A549 (cell line): ENCODE measurements at regions not wholly inside any gene's neighbourhood (a gene's known extent, or its start where the extent isn't known, plus 50 kb on each side); places are given as distances from the start of the nearest gene placed in this dataset.

Experiments
- ATAC-seq, 2 experiments: fragments of 200-7000 bp in 1 of 2; fragments of >200 bp in 1 of 2; cut with Nextera tagmentation in 1 of 2; cut with Tn5 transposase in 1 of 2; 3 replicates each; pipeline versions ENCODE4 v1.8.0 to v1.9.1; 2018 to 2020; ENCODE audit warnings: mild to moderate bottlenecking in 1 of 2, moderate library complexity in 1 of 2
- CTCF ChIA-PET: fragments of 300-600 bp; sonication (Branson Sonifier 250); formaldehyde crosslinking; extraction: SDS; loops from one replicate; lab custom pipeline; 2021; ENCODE audit warnings: antibody characterized with exemption, inconsistent platforms; lab: Yijun Ruan, JAX
- POLR2A ChIA-PET: fragments of 350-600 bp; formaldehyde crosslinking; extraction: SDS; loops from one replicate; lab custom pipeline; 2021; ENCODE audit warnings: antibody characterized with exemption, inconsistent platforms; lab: Yijun Ruan, JAX
- DNase-seq, 2 experiments: peaks; one replicate each; pipeline versions ENCODE4 v3.0.0 to v3.0.0-alpha.2; 2011 to 2016; ENCODE audit warnings: low read depth in 1 of 2, low spot score in 1 of 2
- FAIRE-seq: peaks from 2 replicates; lab custom pipeline; 2011; peaks lifted over from hg19 to GRCh38; lab: Jason Lieb, UNC
- H3K27ac ChIP-seq, 2 experiments: fragments of >200 bp; sonication (Bioruptor Twin); formaldehyde crosslinking; 3 replicates each; pipeline ENCODE4 v1.5.1; 2016 to 2017
- H3K4me1 ChIP-seq: fragments of >200 bp; sonication (Bioruptor Twin); formaldehyde crosslinking; 3 replicates; pipeline ENCODE4 v1.6.1; 2016
- H3K4me2 ChIP-seq: fragments of >200 bp; sonication (Bioruptor Twin); formaldehyde crosslinking; 3 replicates; pipeline ENCODE4 v1.6.1; 2016
- H3K4me3 ChIP-seq: fragments of >200 bp; sonication (Bioruptor Twin); formaldehyde crosslinking; 3 replicates; pipeline ENCODE4 v1.5.1; 2016
- H3K9me3 ChIP-seq: fragments of >200 bp; sonication (Bioruptor Twin); formaldehyde crosslinking; 3 replicates; pipeline ENCODE4 v1.6.1; 2016
- CBX2 ChIP-seq: fragments of 200-600 bp; sonication (generic); IDR thresholded peaks from 2 replicates; pipeline ENCODE4 v1.6.1; 2016; ENCODE audit warnings: low read depth, mild to moderate bottlenecking, borderline replicate concordance
- CEBPB ChIP-seq, 2 experiments: fragments of >200 bp in 1 of 2; sonication (Bioruptor Twin) in 1 of 2; formaldehyde crosslinking in 1 of 2; IDR thresholded peaks; 2 replicates each; pipeline ENCODE4 v1.6.1; 2012 to 2016
- EHMT2 ChIP-seq: fragments of 200-600 bp; sonication (generic); IDR thresholded peaks from 2 replicates; pipeline ENCODE4 v1.6.1; 2016; ENCODE audit warnings: antibody characterized with exemption, low read depth, mild to moderate bottlenecking, moderate library complexity
- HDAC2 ChIP-seq: fragments of 200-600 bp; sonication (generic); IDR thresholded peaks from 2 replicates; pipeline ENCODE4 v1.6.1; 2016
- HES2 ChIP-seq: fragments of >200 bp; sonication (Bioruptor Twin); formaldehyde crosslinking; IDR thresholded peaks from 2 replicates; pipeline ENCODE4 v1.6.1; 2016
- HOXA7 ChIP-seq: fragments of 250-450 bp; sonication (Bioruptor Pico); IDR thresholded peaks from 2 replicates; pipeline ENCODE4 v1.5.0; 2020; ENCODE audit warnings: mild to moderate bottlenecking, moderate library complexity
- JUN ChIP-seq, 2 experiments: fragments of >200 bp; sonication (Bioruptor Twin); formaldehyde crosslinking; IDR thresholded peaks; 2 replicates in 1 of 2; 3 replicates in 1 of 2; pipeline ENCODE4 v1.6.1; 2016 to 2017
- JUNB ChIP-seq: fragments of >200 bp; sonication (Bioruptor Twin); formaldehyde crosslinking; IDR thresholded peaks from 2 replicates; pipeline ENCODE4 v1.6.1; 2016
- KDM1A ChIP-seq: fragments of 200-600 bp; sonication (generic); IDR thresholded peaks from 2 replicates; pipeline ENCODE4 v1.6.1; 2016; ENCODE audit warnings: low read depth, mild to moderate bottlenecking
- MAZ ChIP-seq: fragments of 150-350 bp; IDR thresholded peaks from 2 replicates; pipeline ENCODE4 v1.6.1; 2014; ENCODE audit warnings: antibody characterized with exemption, low read depth, low read length, borderline replicate concordance
- POLR2A ChIP-seq: IDR thresholded peaks from 2 replicates; pipeline ENCODE4 v1.6.1; 2012; ENCODE audit warnings: mild to moderate bottlenecking, low read length
- RAD21 ChIP-seq, 2 experiments: fragments of >200 bp in 1 of 2; sonication (Bioruptor Twin) in 1 of 2; formaldehyde crosslinking in 1 of 2; IDR thresholded peaks in 1 of 2; conservative IDR thresholded peaks in 1 of 2; 2 replicates in 1 of 2; 3 replicates in 1 of 2; pipeline ENCODE4 v1.6.1; 2012 to 2018; ENCODE audit warnings: inconsistent platforms in 1 of 2
- REST ChIP-seq: fragments of 200-600 bp; sonication (generic); IDR thresholded peaks from 2 replicates; pipeline ENCODE4 v1.6.1; 2016; ENCODE audit warnings: antibody characterized with exemption, mild to moderate bottlenecking, moderate library complexity
- RNF2 ChIP-seq: fragments of 200-600 bp; sonication (generic); IDR thresholded peaks from 2 replicates; pipeline ENCODE4 v1.6.1; 2016; ENCODE audit warnings: low read depth, mild to moderate bottlenecking, antibody characterized with exemption, moderate library complexity, borderline replicate concordance
- TFCP2L1 ChIP-seq: fragments of 250-450 bp; sonication (Bioruptor Pico); IDR thresholded peaks from 2 replicates; pipeline ENCODE4 v1.5.0; 2021; ENCODE audit warnings: mild to moderate bottlenecking
- USF2 ChIP-seq: fragments of 450-650 bp; IDR thresholded peaks from 2 replicates; pipeline ENCODE4 v1.6.1; 2014; ENCODE audit warnings: antibody characterized with exemption
- ZNF302 ChIP-seq: fragments of 250-450 bp; sonication (Bioruptor Pico); IDR thresholded peaks from 2 replicates; pipeline ENCODE4 v1.9.0; 2021; ENCODE audit warnings: inconsistent platforms, mild to moderate bottlenecking, moderate library complexity
- WGBS: methylation state at CpG from one replicate; pipeline ENCODE4 v1.1.6; 2017; ENCODE audit errors: missing lambda C conversion rate; 5-methylcytosine and 5-hydroxymethylcytosine counted together
- TF ChIP-seq, protein P1 (sequence below): fragments of 150-350 bp; IDR thresholded peaks from 2 replicates; pipeline ENCODE4 v1.6.1; 2014; ENCODE audit warnings: low read depth, mild to moderate bottlenecking, low read length
- TF ChIP-seq, protein P2 (sequence below): fragments of 250-450 bp; sonication (Bioruptor Pico); IDR thresholded peaks from 2 replicates; pipeline ENCODE4 v1.5.0; 2021; ENCODE audit warnings: mild to moderate bottlenecking, moderate library complexity, borderline replicate concordance
- TF ChIP-seq, protein P3 (sequence below): IDR thresholded peaks from 2 replicates; pipeline ENCODE4 v1.6.1; 2012

- ATAC-seq = no peak
- no peak for DNase-seq
- FAIRE-seq = no peak
- CTCF ChIA-PET = no interaction called here
- WGBS = 80% methylated on average over 13 of the region's 13 CpGs
- TF ChIP-seq ZNF302 = no peak
- no peaks in the 10 kb centered on the region for H3K9me3 ChIP-seq
- no peaks in the 10 kb centered on the region for H3K4me1 ChIP-seq
- no peak overlapping the region for H3K4me3 ChIP-seq
- H3K4me2 ChIP-seq = no peak overlapping the region
- POLR2A ChIA-PET = no interaction called here
- H3K27ac ChIP-seq = no peak overlapping the region
Measured at GRCh38 chr7:370259-370625, 80.3 kb downstream of the FOXL3 start.

DNA sequence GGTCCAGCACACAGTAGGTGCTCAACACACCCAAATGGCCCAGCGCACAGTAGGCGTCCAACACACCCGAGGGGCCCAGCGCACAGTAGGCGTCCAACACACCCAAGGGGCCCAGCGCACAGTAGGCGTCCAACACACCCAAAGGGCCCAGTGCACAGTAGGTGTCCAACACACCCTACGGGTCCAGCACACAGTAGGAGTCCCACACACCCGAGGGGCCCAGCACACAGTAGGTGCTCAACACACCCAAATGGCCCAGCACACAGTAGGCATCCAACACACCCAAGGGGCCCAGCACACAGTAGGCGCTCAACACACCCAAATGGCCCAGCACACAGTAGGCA, 80.8 kb downstream of the FOXL3 start:
- WGBS = 39% methylated on average over 4 of the region's 10 CpGs
- Histone ChIP-seq H3K9me3 (no peaks in the 10 kb centered on the region), H3K4me1 (no peaks in the 10 kb centered on the region), H3K27ac (no peak overlapping the region), H3K4me2 (no peak overlapping the region), H3K4me3 (no peak overlapping the region)
- DNase-seq (no peak), FAIRE-seq (no peak), ATAC-seq (no peak)
- CTCF ChIA-PET = no interaction called here
- TF ChIP-seq JUNB (no peak), KDM1A (no peak), JUN (IDR thresholded peaks at IDR 0.05) (no peak), HOXA7 (CRISPR knock-in tag) (no peak), USF2 (no peak), HES2 (no peak), RAD21 (conservative IDR thresholded peaks at IDR 0.05 in 1 of 2, IDR thresholded peaks at IDR 0.05 in 1 of 2) (no peak), REST (no peak), EHMT2 (no peak), HDAC2 (no peak), CEBPB (IDR thresholded peaks at IDR 0.05) (no peak), MAZ (no peak), POLR2A (no peak), CBX2 (no peak), TFCP2L1 (CRISPR knock-in tag) (no peak), RNF2 (no peak)
- TF ChIP-seq, protein P1, sequence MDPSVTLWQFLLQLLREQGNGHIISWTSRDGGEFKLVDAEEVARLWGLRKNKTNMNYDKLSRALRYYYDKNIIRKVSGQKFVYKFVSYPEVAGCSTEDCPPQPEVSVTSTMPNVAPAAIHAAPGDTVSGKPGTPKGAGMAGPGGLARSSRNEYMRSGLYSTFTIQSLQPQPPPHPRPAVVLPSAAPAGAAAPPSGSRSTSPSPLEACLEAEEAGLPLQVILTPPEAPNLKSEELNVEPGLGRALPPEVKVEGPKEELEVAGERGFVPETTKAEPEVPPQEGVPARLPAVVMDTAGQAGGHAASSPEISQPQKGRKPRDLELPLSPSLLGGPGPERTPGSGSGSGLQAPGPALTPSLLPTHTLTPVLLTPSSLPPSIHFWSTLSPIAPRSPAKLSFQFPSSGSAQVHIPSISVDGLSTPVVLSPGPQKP = no peak
- TF ChIP-seq, protein P2, sequence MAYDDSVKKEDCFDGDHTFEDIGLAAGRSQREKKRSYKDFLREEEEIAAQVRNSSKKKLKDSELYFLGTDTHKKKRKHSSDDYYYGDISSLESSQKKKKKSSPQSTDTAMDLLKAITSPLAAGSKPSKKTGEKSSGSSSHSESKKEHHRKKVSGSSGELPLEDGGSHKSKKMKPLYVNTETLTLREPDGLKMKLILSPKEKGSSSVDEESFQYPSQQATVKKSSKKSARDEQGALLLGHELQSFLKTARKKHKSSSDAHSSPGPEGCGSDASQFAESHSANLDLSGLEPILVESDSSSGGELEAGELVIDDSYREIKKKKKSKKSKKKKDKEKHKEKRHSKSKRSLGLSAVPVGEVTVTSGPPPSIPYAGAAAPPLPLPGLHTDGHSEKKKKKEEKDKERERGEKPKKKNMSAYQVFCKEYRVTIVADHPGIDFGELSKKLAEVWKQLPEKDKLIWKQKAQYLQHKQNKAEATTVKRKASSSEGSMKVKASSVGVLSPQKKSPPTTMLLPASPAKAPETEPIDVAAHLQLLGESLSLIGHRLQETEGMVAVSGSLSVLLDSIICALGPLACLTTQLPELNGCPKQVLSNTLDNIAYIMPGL (CRISPR knock-in tag) = no peak
- TF ChIP-seq, protein P3, sequence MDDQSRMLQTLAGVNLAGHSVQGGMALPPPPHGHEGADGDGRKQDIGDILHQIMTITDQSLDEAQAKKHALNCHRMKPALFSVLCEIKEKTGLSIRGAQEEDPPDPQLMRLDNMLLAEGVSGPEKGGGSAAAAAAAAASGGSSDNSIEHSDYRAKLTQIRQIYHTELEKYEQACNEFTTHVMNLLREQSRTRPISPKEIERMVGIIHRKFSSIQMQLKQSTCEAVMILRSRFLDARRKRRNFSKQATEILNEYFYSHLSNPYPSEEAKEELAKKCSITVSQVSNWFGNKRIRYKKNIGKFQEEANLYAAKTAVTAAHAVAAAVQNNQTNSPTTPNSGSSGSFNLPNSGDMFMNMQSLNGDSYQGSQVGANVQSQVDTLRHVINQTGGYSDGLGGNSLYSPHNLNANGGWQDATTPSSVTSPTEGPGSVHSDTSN = no peak
- POLR2A ChIA-PET = no interaction called here
